ENCODE measurements at regions not wholly inside any gene's neighbourhood (a gene's known extent, or its start where the extent isn't known, plus 50 kb on each side); places are given as distances from the start of the nearest gene placed in this dataset.

DNA sequence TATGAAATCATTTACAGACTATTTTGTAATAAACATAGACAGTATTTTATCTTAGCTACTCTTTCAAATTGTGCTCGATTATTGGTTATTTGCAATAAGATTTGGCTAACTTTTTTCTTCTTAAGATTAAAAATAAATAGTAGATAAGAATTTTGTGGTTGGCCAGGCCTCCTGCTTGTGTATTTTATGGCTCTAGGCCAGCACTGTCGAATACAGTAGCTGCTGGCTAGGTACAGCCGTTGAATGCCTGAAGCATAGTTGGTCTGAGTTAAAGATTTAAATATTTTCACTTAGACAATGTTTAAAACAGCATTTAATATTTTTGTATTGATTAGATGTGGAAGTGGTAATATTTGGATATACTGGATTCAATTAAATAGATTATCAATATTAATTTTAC lies 481.0 kb downstream of the SPRY1 start:
- Histone ChIP-seq H3K27me3 (ENCODE audit: control insufficient read depth, insufficient read depth, low read length) (no peaks in the 10 kb centered on the region), H3K36me3 (ENCODE audit: control insufficient read depth, insufficient read depth, low read length) (no peaks in the 10 kb centered on the region), H3K4me3 (ENCODE audit: low read depth, low read length) (no peak overlapping the region)
- ChIA-PET POLR2A (no interaction called here), CTCF (no interaction called here)
- TF ChIP-seq, protein P1, sequence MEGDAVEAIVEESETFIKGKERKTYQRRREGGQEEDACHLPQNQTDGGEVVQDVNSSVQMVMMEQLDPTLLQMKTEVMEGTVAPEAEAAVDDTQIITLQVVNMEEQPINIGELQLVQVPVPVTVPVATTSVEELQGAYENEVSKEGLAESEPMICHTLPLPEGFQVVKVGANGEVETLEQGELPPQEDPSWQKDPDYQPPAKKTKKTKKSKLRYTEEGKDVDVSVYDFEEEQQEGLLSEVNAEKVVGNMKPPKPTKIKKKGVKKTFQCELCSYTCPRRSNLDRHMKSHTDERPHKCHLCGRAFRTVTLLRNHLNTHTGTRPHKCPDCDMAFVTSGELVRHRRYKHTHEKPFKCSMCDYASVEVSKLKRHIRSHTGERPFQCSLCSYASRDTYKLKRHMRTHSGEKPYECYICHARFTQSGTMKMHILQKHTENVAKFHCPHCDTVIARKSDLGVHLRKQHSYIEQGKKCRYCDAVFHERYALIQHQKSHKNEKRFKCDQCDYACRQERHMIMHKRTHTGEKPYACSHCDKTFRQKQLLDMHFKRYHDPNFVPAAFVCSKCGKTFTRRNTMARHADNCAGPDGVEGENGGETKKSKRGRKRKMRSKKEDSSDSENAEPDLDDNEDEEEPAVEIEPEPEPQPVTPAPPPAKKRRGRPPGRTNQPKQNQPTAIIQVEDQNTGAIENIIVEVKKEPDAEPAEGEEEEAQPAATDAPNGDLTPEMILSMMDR (IDR thresholded peaks at IDR 0.05; ENCODE audit: insufficient read depth, low read depth, low read length) = no peak
- DNase-seq (ENCODE audit: low read depth) = no peak

DNA sequence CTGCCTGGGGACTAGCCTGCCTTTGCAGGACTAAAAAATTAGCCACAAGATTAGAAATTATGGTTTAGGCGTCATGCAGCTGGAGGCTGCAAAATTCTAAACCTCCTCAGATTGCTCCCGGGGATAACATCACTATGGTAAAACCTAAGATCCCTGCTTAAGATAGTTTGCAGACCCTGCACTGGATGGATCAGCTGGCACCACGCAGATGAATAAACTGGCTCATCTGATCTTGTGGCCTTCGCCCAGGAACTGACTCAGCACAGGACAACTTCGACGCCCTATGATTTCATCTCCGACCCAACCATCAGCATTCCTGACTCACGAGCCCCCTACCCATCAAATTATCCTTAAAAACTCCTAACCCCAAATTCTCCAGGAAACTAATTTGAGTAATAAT lies 482.4 kb downstream of the SPRY1 start:
- POLR2A ChIA-PET = no interaction called here
- CTCF ChIA-PET = no interaction called here
- no peaks in the 10 kb centered on the region for H3K36me3 ChIP-seq (ENCODE audit: control insufficient read depth, insufficient read depth, low read length)
- H3K4me3 ChIP-seq (ENCODE audit: low read depth, low read length) = no peak overlapping the region
- DNase-seq (ENCODE audit: low read depth) = no peak
- H3K27me3 ChIP-seq (ENCODE audit: control insufficient read depth, insufficient read depth, low read length) = no peaks in the 10 kb centered on the region
- TF ChIP-seq, protein P1 (IDR thresholded peaks at IDR 0.05; ENCODE audit: insufficient read depth, low read depth, low read length) = no peak

DNA sequence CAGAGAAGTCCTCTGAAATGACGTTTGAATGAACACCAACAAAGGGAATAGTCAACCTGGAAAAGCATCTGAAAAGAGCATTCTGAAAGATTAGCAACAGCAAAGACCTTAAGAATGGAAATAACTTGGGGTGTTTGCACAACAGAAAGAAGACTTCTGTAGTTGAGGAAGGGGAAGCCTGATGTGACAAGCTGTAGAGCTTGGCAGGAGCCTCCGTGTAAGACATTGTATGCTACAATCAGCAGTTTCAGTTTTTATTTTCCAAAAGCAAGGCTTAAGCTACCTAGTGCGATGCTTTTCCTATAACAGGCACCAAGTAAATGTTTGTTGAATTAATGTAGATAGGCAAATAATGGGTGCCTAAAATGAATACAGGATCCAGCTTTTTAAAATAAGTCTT lies 484.0 kb downstream of the SPRY1 start:
- Histone ChIP-seq H3K27me3 (ENCODE audit: control insufficient read depth, insufficient read depth, low read length) (no peaks in the 10 kb centered on the region), H3K36me3 (ENCODE audit: control insufficient read depth, insufficient read depth, low read length) (no peaks in the 10 kb centered on the region), H3K4me3 (ENCODE audit: low read depth, low read length) (no peak overlapping the region)
- DNase-seq (ENCODE audit: low read depth) = no peak
- ChIA-PET CTCF (no interaction called here), POLR2A (no interaction called here)
- TF ChIP-seq, protein P1 (IDR thresholded peaks at IDR 0.05; ENCODE audit: insufficient read depth, low read depth, low read length) = no peak

DNA sequence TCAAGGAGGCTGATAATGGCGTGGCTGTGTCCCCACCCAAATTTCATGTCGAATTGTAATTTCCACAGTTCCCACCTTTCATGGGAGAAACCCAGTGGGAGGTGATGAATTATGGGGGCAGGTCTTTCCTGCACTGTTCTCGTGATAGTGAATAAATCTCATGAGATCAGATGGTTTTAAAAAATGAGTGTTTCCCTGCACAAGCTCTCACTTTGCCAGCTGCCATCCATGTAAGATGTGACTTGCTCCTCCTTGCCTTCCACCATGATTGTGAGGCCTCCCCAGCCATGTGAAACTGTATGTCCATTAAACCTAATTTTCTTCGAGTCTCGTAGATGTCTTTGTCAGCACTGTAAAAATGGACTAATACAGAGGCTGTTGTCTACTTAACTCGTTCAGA lies 488.3 kb downstream of the SPRY1 start:
- H3K4me3 ChIP-seq (ENCODE audit: low read depth, low read length) = no peak overlapping the region

DNA sequence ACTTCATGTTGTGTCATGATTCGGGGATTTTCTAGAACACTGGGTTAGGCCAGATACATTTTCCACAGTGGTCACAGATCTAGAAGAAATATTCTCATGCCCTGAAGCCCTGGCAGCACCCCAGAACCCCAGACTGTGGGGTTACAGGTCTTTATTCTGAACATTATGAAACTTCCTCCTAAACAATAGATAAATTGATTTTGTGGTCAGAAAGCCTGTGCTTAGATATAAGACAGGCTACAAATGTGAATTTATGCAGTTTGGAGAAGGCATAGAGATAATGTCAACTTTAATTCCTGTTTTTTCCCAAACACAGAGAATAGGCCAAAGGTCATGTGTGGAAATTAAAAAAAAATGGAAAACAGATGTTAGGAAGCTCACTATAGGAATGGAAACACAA lies 492.9 kb downstream of the SPRY1 start:
- Histone ChIP-seq H3K36me3 (ENCODE audit: control insufficient read depth, insufficient read depth, low read length) (no peaks in the 10 kb centered on the region), H3K27me3 (ENCODE audit: control insufficient read depth, insufficient read depth, low read length) (no peaks in the 10 kb centered on the region), H3K4me3 (ENCODE audit: low read depth, low read length) (no peak overlapping the region)
- no peak for DNase-seq (ENCODE audit: low read depth)
- TF ChIP-seq, protein P1 (IDR thresholded peaks at IDR 0.05; ENCODE audit: insufficient read depth, low read depth, low read length) = no peak
- ChIA-PET POLR2A (no interaction called here), CTCF (no interaction called here)

More for the DNA sequence above, 488.3 kb downstream of the SPRY1 start:
- no peaks in the 10 kb centered on the region for H3K27me3 ChIP-seq (ENCODE audit: control insufficient read depth, insufficient read depth, low read length)
- no peaks in the 10 kb centered on the region for H3K36me3 ChIP-seq (ENCODE audit: control insufficient read depth, insufficient read depth, low read length)
- TF ChIP-seq, protein P1 (IDR thresholded peaks at IDR 0.05; ENCODE audit: insufficient read depth, low read depth, low read length) = no peak
- DNase-seq (ENCODE audit: low read depth) = no peak
- ChIA-PET POLR2A (interaction anchor here (0.6 kb wide), 1 partner anchor 327 kb away, joined by 3 read pairs; no protein-coding TSS in a partner anchor), CTCF (interaction anchor here (0.8 kb wide), 1 partner anchor 150 kb away, joined by 3 read pairs; no protein-coding TSS in a partner anchor)
